HepG2 (cell line): ENCODE measurements at regions not wholly inside any gene's neighbourhood (a gene's known extent, or its start where the extent isn't known, plus 50 kb on each side); places are given as distances from the start of the nearest gene placed in this dataset.

Experiments used
- ATAC-seq: fragments of 200-7000 bp; cut with Tn5 transposase; 3 replicates; pipeline ENCODE4 v1.9.1; 2020; ENCODE audit warnings: mild to moderate bottlenecking, moderate library complexity
- BruUV-seq: library from RNA; stranded (reverse); fragments of 400-500 nt; replicated peaks from 2 replicates; lab custom pipeline; 2021; lab: Mats Ljungman, UMichigan
- CTCF ChIA-PET: fragments of 300-600 bp; formaldehyde crosslinking; extraction: SDS; loops from one replicate; lab custom pipeline; 2021; ENCODE audit warnings: low total read pairs, inconsistent platforms, low intra/inter-chr PET ratio; lab: Yijun Ruan, JAX
- POLR2A ChIA-PET: fragments of 350-600 bp; sonication (Branson Sonifier 250); formaldehyde crosslinking; loops from one replicate; lab custom pipeline; 2020; ENCODE audit warnings: antibody characterized with exemption, inconsistent platforms; lab: Yijun Ruan, JAX
- DNase-seq: peaks from one replicate; pipeline ENCODE4 v3.0.0-alpha.2; 2015; ENCODE audit warnings: low spot score
- FAIRE-seq: peaks from 3 replicates; lab custom pipeline; 2011; peaks lifted over from hg19 to GRCh38; lab: Jason Lieb, UNC
- H2AFZ ChIP-seq: one replicate; pipeline ENCODE4 v1.6.1; 2011; ENCODE audit warnings: low read length, inconsistent platforms
- H3K27ac ChIP-seq: fragments of 300-600 bp; 3 replicates; pipeline ENCODE4 v1.8.0; 2011; ENCODE audit warnings: mixed run types, mild to moderate bottlenecking, mixed read lengths, low read length, inconsistent platforms; ENCODE audit not compliant: insufficient read depth; ENCODE audit errors: extremely low read length
- H3K27me3 ChIP-seq, 2 experiments: fragments of 200-600 bp in 1 of 2; 2 replicates in 1 of 2; 3 replicates in 1 of 2; pipeline versions ENCODE4 v1.6.0 to v1.8.0; 2011; ENCODE audit warnings: low read length in 2 of 2, mild to moderate bottlenecking in 2 of 2, moderate library complexity in 2 of 2, inconsistent platforms in 1 of 2; ENCODE audit not compliant: insufficient read depth in 2 of 2, control insufficient read depth in 1 of 2
- H3K36me3 ChIP-seq, 2 experiments: fragments of 200-600 bp in 1 of 2; replicated peaks in 1 of 2; 2 replicates in 1 of 2; 3 replicates in 1 of 2; pipeline versions ENCODE4 v1.5.1 to v1.8.0; 2011; ENCODE audit warnings: low read length in 2 of 2, inconsistent platforms in 1 of 2; ENCODE audit not compliant: insufficient read depth in 2 of 2, control insufficient read depth in 1 of 2
- H3K4me1 ChIP-seq: 2 replicates; pipeline ENCODE4 v1.5.1; 2012; ENCODE audit warnings: low read length, inconsistent platforms; ENCODE audit not compliant: insufficient read depth
- H3K4me2 ChIP-seq: 2 replicates; pipeline ENCODE4 v1.6.0; 2011; ENCODE audit warnings: low read depth, low read length, inconsistent platforms
- H3K4me3 ChIP-seq, 3 experiments: fragments of 200-600 bp in 1 of 3; sonication (generic), shearing (Covaris generic) in 1 of 3; replicated peaks in 1 of 3; 2 replicates each; pipeline ENCODE4 v1.5.1; 2011 to 2016; ENCODE audit warnings: low read length in 3 of 3, inconsistent platforms in 2 of 3, low read depth in 2 of 3, mild to moderate bottlenecking in 2 of 3, control low read depth in 1 of 3, mixed read lengths in 1 of 3; ENCODE audit not compliant: insufficient read depth in 1 of 3
- H3K79me2 ChIP-seq: one replicate; pipeline ENCODE4 v1.6.1; 2011; ENCODE audit warnings: low read length, inconsistent platforms; ENCODE audit not compliant: insufficient read depth
- H3K9ac ChIP-seq: 2 replicates; pipeline ENCODE4 v1.6.0; 2011; ENCODE audit warnings: mild to moderate bottlenecking, low read depth, low read length, inconsistent platforms; ENCODE audit not compliant: insufficient read depth
- H3K9me3 ChIP-seq: 2 replicates; pipeline ENCODE4 v1.5.1; 2012; ENCODE audit warnings: mild to moderate bottlenecking, low read length
- H4K20me1 ChIP-seq: 2 replicates; pipeline ENCODE4 v1.6.0; 2011; ENCODE audit warnings: inconsistent platforms, mild to moderate bottlenecking, low read length, moderate library complexity; ENCODE audit not compliant: insufficient read depth
- BATF2 ChIP-seq: sonication (generic); formaldehyde crosslinking; IDR thresholded peaks from 2 replicates; pipeline ENCODE4 v1.8.0; 2022; ENCODE audit warnings: mild to moderate bottlenecking, missing genetic modification reagents, moderate library complexity
- CREB3 ChIP-seq: sonication (generic); formaldehyde crosslinking; IDR thresholded peaks from 2 replicates; pipeline ENCODE4 v1.5.0; 2020; ENCODE audit warnings: missing genetic modification reagents
- GRHL1 ChIP-seq: sonication (generic); formaldehyde crosslinking; conservative IDR thresholded peaks from 2 replicates; pipeline ENCODE4 v1.8.0; 2022; ENCODE audit warnings: missing genetic modification reagents
- MAX ChIP-seq: IDR thresholded peaks from 2 replicates; pipeline ENCODE4 v1.6.1; 2012; ENCODE audit warnings: inconsistent platforms
- NKX3-1 ChIP-seq: sonication (generic); formaldehyde crosslinking; IDR thresholded peaks from 2 replicates; pipeline ENCODE4 v1.5.0; 2020; ENCODE audit warnings: missing genetic modification reagents
- NR2C2 ChIP-seq: sonication (generic); formaldehyde crosslinking; IDR thresholded peaks from 2 replicates; pipeline ENCODE4 v1.4.0; 2020; ENCODE audit warnings: missing genetic modification reagents, mild to moderate bottlenecking, moderate library complexity, borderline replicate concordance
- SETDB1 ChIP-seq: sonication (generic); formaldehyde crosslinking; IDR thresholded peaks from 2 replicates; pipeline ENCODE4 v1.5.1; 2020; ENCODE audit warnings: missing genetic modification reagents, mild to moderate bottlenecking, borderline replicate concordance
- SIN3A ChIP-seq: IDR thresholded peaks from 2 replicates; pipeline ENCODE4 v1.6.1; 2011; ENCODE audit warnings: low read depth, mild to moderate bottlenecking, control low read depth, low read length, borderline replicate concordance
- SOX6 ChIP-seq, 2 experiments: fragments of 450-650 bp in 1 of 2; sonication (generic) in 1 of 2; formaldehyde crosslinking in 1 of 2; IDR thresholded peaks; 2 replicates each; pipeline versions ENCODE4 v1.4.0 to v1.6.1; 2017 to 2020; ENCODE audit warnings: antibody characterized with exemption in 1 of 2, mild to moderate bottlenecking in 1 of 2, missing genetic modification reagents in 1 of 2
- TGIF2 ChIP-seq: IDR thresholded peaks from 2 replicates; pipeline ENCODE4 v1.6.1; 2016; ENCODE audit warnings: control low read depth, missing compliant biosample characterization
- ZNF224 ChIP-seq: sonication (generic); formaldehyde crosslinking; IDR thresholded peaks from 2 replicates; pipeline ENCODE4 v1.5.0; 2020; ENCODE audit warnings: mild to moderate bottlenecking, missing genetic modification reagents
- ZNF432 ChIP-seq: sonication (generic); formaldehyde crosslinking; IDR thresholded peaks from 2 replicates; pipeline ENCODE4 v1.5.0; 2020; ENCODE audit warnings: missing genetic modification reagents, mild to moderate bottlenecking, borderline replicate concordance
- ZNF441 ChIP-seq: sonication (generic); formaldehyde crosslinking; IDR thresholded peaks from 2 replicates; pipeline ENCODE4 v1.7.0; 2021; ENCODE audit warnings: missing genetic modification reagents, borderline replicate concordance
- ZNF7 ChIP-seq: IDR thresholded peaks from 2 replicates; pipeline ENCODE4 v1.6.1; 2016; ENCODE audit warnings: missing biosample characterization, missing genetic modification reagents
- ZNF709 ChIP-seq: sonication (generic); formaldehyde crosslinking; IDR thresholded peaks from 2 replicates; pipeline ENCODE4 v1.5.0; 2020; ENCODE audit warnings: mild to moderate bottlenecking, missing genetic modification reagents
- WGBS: methylation state at CpG from one replicate; pipeline ENCODE4 v1.1.6; 2017; ENCODE audit warnings: low lambda C conversion rate; 5-methylcytosine and 5-hydroxymethylcytosine counted together
- in situ Hi-C: cut with HindIII; loops from 2 replicates; pipeline ENCODE4 v1.10.0; 2017; ENCODE audit warnings: low pct_unique_long_range_greater_than_20kb; ENCODE audit not compliant: extremely low pct_ligation_motif_present
- intact Hi-C: fragments of 100-400 bp; cut with micrococcal nuclease; formaldehyde crosslinking; loops from one replicate; pipeline ENCODE4 v1.10.0; 2022; ENCODE audit not compliant: unreplicated experiment

GRCh38 chr3:96182756-96183155 is 631.6 kb upstream of the EPHA6 start:
- Histone ChIP-seq H3K9ac (no peak overlapping the region), H3K4me1 (no peaks in the 10 kb centered on the region), H3K27ac (no peak overlapping the region), H3K36me3 (no peaks in the 10 kb centered on the region), H3K4me2 (no peak overlapping the region)
- 71% methylated on average over 1 of the region's 1 CpG for WGBS
- in situ Hi-C loops: no loop called here
- TF ChIP-seq MAX (no peak), ZNF7 (CRISPR knock-in tag) (no peak), ZNF432 (no peak), SIN3A (no peak), ZNF224 (CRISPR knock-in tag) (no peak), SOX6 (IDR thresholded peaks at IDR 0.05) (no peak), SOX6 (CRISPR knock-in tag; IDR thresholded peaks at IDR 0.05) (no peak), GRHL1 (CRISPR knock-in tag) (no peak), NKX3-1 (CRISPR knock-in tag) (no peak), ZNF709 (CRISPR knock-in tag) (no peak), CREB3 (no peak), ZNF441 (no peak), NR2C2 (no peak), BATF2 (no peak), TGIF2 (no peak), SETDB1 (CRISPR knock-in tag) (no peak)
- TF ChIP-seq, all 625 proteins: peak for 0
- BruUV-seq: no TSS peak
- no peak for ATAC-seq
- no peaks in the 10 kb centered on the region for H3K9me3 ChIP-seq
- no peaks in the 10 kb centered on the region for H3K79me2 ChIP-seq
- CTCF ChIA-PET: no interaction called here
- intact Hi-C loops: loop anchor here (5.0 kb wide), 1 partner anchor 1605 kb away; no protein-coding TSS in a partner anchor
- no peak overlapping the region for H2AFZ ChIP-seq
- POLR2A ChIA-PET: no interaction called here
- FAIRE-seq: no peak
- no peaks in the 10 kb centered on the region for H4K20me1 ChIP-seq
- H3K4me3 ChIP-seq: no peak overlapping the region
- no peak for DNase-seq
- no peaks in the 10 kb centered on the region for H3K27me3 ChIP-seq
